Fibroblast of gingiva (primary cell): ENCODE measurements at regions not wholly inside any gene's neighbourhood (a gene's known extent, or its start where the extent isn't known, plus 50 kb on each side); places are given as distances from the start of the nearest gene placed in this dataset.
"Not testable (repeated sequence)": the region's sequence is repeated elsewhere in the genome, so short reads cannot be mapped to it uniquely, and the experiment has no call there.

ENCODE experiments used
- DNase-seq: peaks from one replicate; pipeline ENCODE4 v3.0.0-alpha.2; 2011; ENCODE audit warnings: low read depth

GRCh38 chr21:28704746-28705145, 287.9 kb downstream of the LTN1 start:
- DNase-seq, result no peak

GRCh38 chr21:28703861-28704260, 288.8 kb downstream of the LTN1 start:
- no peak for DNase-seq

GRCh38 chr21:28699596-28700259, 292.9 kb downstream of the LTN1 start:
- peak; percentile 55 for DNase-seq

GRCh38 chr21:28699186-28699585, 293.5 kb downstream of the LTN1 start:
- no peak for DNase-seq

- DNase-seq, result no peak
Observed at GRCh38 chr21:28696844-28697410, 295.8 kb downstream of the LTN1 start.

- no peak for DNase-seq
Observed at GRCh38 chr21:28693476-28693875, 299.2 kb downstream of the LTN1 start.

- no peak for DNase-seq
Observed at GRCh38 chr21:28690196-28690595, 302.5 kb downstream of the LTN1 start.

- no peak for DNase-seq
Observed at GRCh38 chr21:28688381-28688780, 304.3 kb downstream of the LTN1 start.

GRCh38 chr21:28687586-28687985, 305.1 kb downstream of the LTN1 start:
- no peak for DNase-seq

GRCh38 chr21:28683982-28684752, 308.5 kb downstream of the LTN1 start:
- DNase-seq, result no peak

- not testable (repeated sequence) for DNase-seq
Observed at GRCh38 chr21:28682884-28683283, 309.8 kb downstream of the LTN1 start.

- DNase-seq, result not testable (repeated sequence)
Observed at GRCh38 chr21:28677096-28677495, 315.6 kb downstream of the LTN1 start.

- peak; percentile 56 for DNase-seq
Observed at GRCh38 chr21:28675331-28676041, 317.2 kb downstream of the LTN1 start.

GRCh38 chr21:28674763-28675162, 317.9 kb downstream of the LTN1 start:
- no peak for DNase-seq

GRCh38 chr21:28671549-28672195, 321.0 kb downstream of the LTN1 start:
- no peak for DNase-seq

- DNase-seq, result peak; percentile 21
Observed at GRCh38 chr21:28669971-28670653, 322.6 kb downstream of the LTN1 start.

GRCh38 chr21:28669321-28669720, 323.4 kb downstream of the LTN1 start:
- no peak for DNase-seq

GRCh38 chr21:28663754-28664153, 328.9 kb downstream of the LTN1 start:
- DNase-seq, result no peak

GRCh38 chr21:28663111-28663693, 329.5 kb downstream of the LTN1 start:
- peak; percentile 43 for DNase-seq

- no peak for DNase-seq
Observed at GRCh38 chr21:28657566-28657965, 335.1 kb downstream of the LTN1 start.

- no peak for DNase-seq
Observed at GRCh38 chr21:28655471-28655870, 337.2 kb downstream of the LTN1 start.
